GM12872 (cell line): ENCODE measurements at regions not wholly inside any gene's neighbourhood (a gene's known extent, or its start where the extent isn't known, plus 50 kb on each side); places are given as distances from the start of the nearest gene placed in this dataset.

Experiments
- CTCF ChIP-seq: IDR thresholded peaks from 3 replicates; pipeline ENCODE4 v1.5.1; 2011; ENCODE audit warnings: low read depth, mild to moderate bottlenecking, low read length, moderate library complexity; ENCODE audit not compliant: insufficient read depth

GRCh38 chr10:118463740-118464139, 121.6 kb upstream of the FAM204A start:
- no peak for TF ChIP-seq CTCF

GRCh38 chr10:118462401-118462800, 120.3 kb upstream of the FAM204A start:
- no peak for TF ChIP-seq CTCF

- peak; percentile 83 for TF ChIP-seq CTCF
Observed at GRCh38 chr10:118459642-118460193, 117.6 kb upstream of the FAM204A start.

GRCh38 chr10:118458957-118459641, 117.0 kb upstream of the FAM204A start:
- no peak for TF ChIP-seq CTCF

- no peak for TF ChIP-seq CTCF
Observed at GRCh38 chr10:118457824-118458428, 115.8 kb upstream of the FAM204A start.

GRCh38 chr10:118455181-118455695, 113.1 kb upstream of the FAM204A start:
- TF ChIP-seq CTCF, result no peak

- TF ChIP-seq CTCF, result no peak
Observed at GRCh38 chr10:118454211-118454610, 112.1 kb upstream of the FAM204A start.
